GM21528 (cell line): ENCODE measurements at regions not wholly inside any gene's neighbourhood (a gene's known extent, or its start where the extent isn't known, plus 50 kb on each side); places are given as distances from the start of the nearest gene placed in this dataset.

ENCODE experiments used
- ATAC-seq: cut with Tn5 transposase; IDR thresholded peaks from one replicate; pipeline ENCODE4 v1.9.1; 2021; ENCODE audit warnings: mild to moderate bottlenecking, moderate library complexity; ENCODE audit not compliant: unreplicated experiment, low FRiP score

GRCh38 chr14:54170301-54170700 is 213.7 kb upstream of the BMP4 start:
- no peak for ATAC-seq

GRCh38 chr14:54172114-54172513 is 215.5 kb upstream of the BMP4 start:
- ATAC-seq = no peak

DNA sequence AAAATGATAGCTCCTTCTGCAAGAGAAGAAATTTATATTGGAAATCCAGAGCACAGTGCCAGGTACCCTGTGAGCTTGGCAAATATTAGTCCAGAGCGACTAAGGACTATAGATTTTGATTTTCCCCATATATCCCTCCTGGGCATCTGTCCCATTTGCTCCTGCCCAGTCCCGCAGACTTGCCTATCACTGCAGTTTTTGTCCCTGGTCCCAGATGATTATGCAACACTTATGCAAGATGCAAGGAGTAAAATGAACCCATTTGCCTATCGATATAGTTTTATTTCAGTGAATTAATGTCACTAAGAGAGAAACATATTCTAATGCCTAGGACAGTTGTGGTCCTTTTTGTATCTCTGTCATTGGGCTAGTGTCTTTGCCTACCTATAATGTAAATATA is 215.9 kb upstream of the BMP4 start:
- no peak for ATAC-seq

GRCh38 chr14:54173802-54174201 is 217.2 kb upstream of the BMP4 start:
- no peak for ATAC-seq

DNA sequence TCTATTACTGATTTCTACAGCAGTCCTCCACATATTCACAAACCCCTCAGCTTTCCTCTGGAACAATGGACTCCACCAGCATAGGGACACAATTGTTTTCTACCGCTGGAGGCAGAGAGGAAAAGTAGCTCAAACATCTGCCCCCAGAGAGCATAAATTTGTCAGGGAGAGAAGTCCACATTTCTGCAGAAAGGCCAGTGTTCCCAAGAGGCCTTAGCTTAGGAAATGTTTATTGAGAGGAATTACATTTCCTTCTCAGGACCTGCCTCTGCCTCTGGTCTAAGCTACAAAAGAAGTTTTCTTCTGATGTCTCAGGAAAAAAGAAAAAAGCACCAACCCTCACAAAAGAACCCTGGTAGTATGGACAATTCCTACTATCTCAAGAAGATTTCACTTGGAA is 217.8 kb upstream of the BMP4 start:
- no peak for ATAC-seq

GRCh38 chr14:54175298-54175942 is 218.8 kb upstream of the BMP4 start:
- no peak for ATAC-seq

- ATAC-seq = no peak
These were observed 219.8 kb upstream of the CDKN3 start for GRCh38 chr14:54177019-54177418.

- no peak for ATAC-seq
These were observed 218.9 kb upstream of the CDKN3 start for GRCh38 chr14:54177641-54178621.

- ATAC-seq = no peak
These were observed 214.3 kb upstream of the CDKN3 start for GRCh38 chr14:54182419-54183045.

- no peak for ATAC-seq
These were observed 209.7 kb upstream of the CDKN3 start for GRCh38 chr14:54186821-54187763.

GRCh38 chr14:54188064-54188666 is 208.6 kb upstream of the CDKN3 start:
- no peak for ATAC-seq

DNA sequence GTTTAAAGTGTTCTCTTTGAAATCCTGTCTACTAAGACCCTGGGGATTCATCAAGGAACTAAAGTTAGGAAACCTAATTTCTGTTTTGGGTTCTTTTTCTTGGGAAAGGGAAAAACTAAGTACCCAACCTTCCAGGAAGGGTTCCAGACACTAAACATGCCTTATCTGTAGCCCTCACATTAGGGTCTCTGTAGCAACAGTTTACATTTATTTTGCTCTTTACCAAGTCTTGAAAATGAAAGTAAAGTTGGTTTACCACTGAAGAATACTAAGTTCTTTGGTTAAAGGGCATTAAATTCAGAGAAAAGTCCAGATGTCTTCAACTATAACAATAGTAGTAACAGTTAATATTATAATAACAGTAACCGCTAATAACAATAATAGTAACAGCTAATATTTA is 207.5 kb upstream of the CDKN3 start:
- ATAC-seq = no peak

DNA sequence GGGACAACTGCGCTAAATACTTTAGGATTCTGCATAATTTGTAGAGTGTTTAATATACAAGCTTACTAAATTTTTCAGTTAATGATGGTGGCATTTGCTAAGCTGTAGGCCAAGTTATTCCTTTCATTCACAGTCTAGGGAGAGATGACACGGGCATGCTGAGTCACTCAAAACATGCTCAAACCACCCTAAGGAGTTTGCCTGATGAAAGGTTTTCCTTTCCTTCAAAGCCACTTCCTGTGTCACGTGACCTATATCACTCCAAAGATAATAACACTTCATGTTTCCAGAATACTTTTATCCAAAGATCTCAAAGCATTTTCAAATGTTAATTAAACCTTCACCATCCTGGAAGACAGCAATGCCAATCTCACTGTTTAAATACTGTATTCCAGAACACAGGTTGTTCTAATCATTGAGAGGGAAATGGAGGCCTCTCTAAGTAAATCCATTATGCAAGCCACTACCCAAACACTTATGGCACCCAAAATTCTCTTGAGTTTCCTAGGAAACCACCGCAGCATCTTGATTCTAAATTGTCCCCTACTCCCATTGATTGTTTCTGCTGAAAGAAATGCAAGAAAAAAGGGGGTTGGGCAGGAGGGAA is 207.0 kb upstream of the CDKN3 start:
- no peak for ATAC-seq

- ATAC-seq = no peak
These were observed 205.0 kb upstream of the CDKN3 start for GRCh38 chr14:54191846-54192245.

DNA sequence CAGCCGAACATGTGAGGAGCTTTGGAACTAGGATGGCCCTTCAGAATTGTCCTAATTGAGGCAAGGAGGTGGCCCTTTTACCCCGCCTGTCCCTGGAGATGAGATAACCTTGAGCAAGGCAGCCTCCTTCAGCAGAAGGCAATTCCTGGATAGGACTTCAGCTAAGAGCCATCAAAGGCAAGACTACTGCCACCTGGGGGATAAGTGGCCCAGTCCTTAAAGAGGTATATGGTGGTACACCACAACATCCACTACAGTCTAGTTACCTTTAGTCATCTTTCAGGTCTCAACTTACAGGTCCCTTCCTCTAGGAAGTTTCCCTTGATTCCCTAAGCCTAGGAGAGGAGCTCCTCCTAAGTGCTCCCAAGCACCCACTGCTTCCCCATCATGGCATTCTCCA is 204.2 kb upstream of the CDKN3 start:
- no peak for ATAC-seq

- ATAC-seq = no peak
These were observed 202.9 kb upstream of the CDKN3 start for GRCh38 chr14:54193871-54194270.

GRCh38 chr14:54194501-54194900 is 202.3 kb upstream of the CDKN3 start:
- no peak for ATAC-seq

GRCh38 chr14:54197369-54197768 is 199.4 kb upstream of the CDKN3 start:
- no peak for ATAC-seq

DNA sequence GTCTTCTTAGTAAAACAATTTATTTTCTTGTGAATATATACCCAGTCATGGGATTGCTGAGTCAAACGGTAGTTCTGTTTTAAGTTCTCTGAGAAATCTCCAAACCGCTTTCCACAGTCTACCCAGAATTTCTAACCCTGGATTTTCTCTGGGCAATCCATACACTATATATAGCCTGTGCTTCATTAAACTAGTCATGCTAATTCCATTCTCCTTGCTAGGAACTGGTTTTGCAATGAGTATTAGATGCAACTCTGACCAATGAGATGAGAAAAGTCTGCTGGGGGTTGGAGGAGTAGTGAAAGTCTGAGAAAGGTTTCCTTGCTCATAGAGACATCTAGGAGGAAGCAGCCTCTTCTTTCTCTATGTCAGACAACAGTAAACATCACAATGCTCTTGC is 196.1 kb upstream of the CDKN3 start:
- ATAC-seq = no peak
